ENCODE measurements at regions not wholly inside any gene's neighbourhood (a gene's known extent, or its start where the extent isn't known, plus 50 kb on each side); places are given as distances from the start of the nearest gene placed in this dataset.
"Not testable (repeated sequence)": the region's sequence is repeated elsewhere in the genome, so short reads cannot be mapped to it uniquely, and the experiment has no call there.

- no peak for DNase-seq (ENCODE audit: low spot score)
- intact Hi-C loops (cut with DNase I): loop anchor here in 1 of 2 donors (5.0 kb wide), 1 partner anchor 563 kb away; no protein-coding TSS in a partner anchor
Observed at GRCh38 chr5:25764733-25765132, 1120.0 kb upstream of the CDH10 start.

GRCh38 chr5:25763781-25764180 lies 1119.0 kb upstream of the CDH10 start:
- no peak for DNase-seq (ENCODE audit: low spot score)
- intact Hi-C loops (cut with DNase I): loop anchor here in 1 of 2 donors (5.0 kb wide), 1 partner anchor 564 kb away; no protein-coding TSS in a partner anchor

- intact Hi-C loops (cut with DNase I): no loop called here
- DNase-seq (ENCODE audit: low spot score): no peak
Observed at GRCh38 chr5:25754895-25755294, 1110.1 kb upstream of the CDH10 start.

- no peak for DNase-seq (ENCODE audit: low spot score)
- intact Hi-C loops (cut with DNase I): no loop called here
Observed at GRCh38 chr5:25744908-25745307, 1100.1 kb upstream of the CDH10 start.

- intact Hi-C loops (cut with DNase I): no loop called here
- DNase-seq (ENCODE audit: low spot score): no peak
Observed at GRCh38 chr5:25716680-25717079, 1071.9 kb upstream of the CDH10 start.

- intact Hi-C loops (cut with DNase I): no loop called here
Observed at GRCh38 chr5:25713259-25713658, 1068.5 kb upstream of the CDH10 start.

GRCh38 chr5:25707093-25707492 lies 1062.3 kb upstream of the CDH10 start:
- DNase-seq (ENCODE audit: low spot score): no peak
- intact Hi-C loops (cut with DNase I): no loop called here

More at GRCh38 chr5:25713259-25713658, 1068.5 kb upstream of the CDH10 start:
- no peak for DNase-seq (ENCODE audit: low spot score)

- no peak for DNase-seq (ENCODE audit: low spot score)
- intact Hi-C loops (cut with DNase I): no loop called here
Observed at GRCh38 chr5:25701936-25702335, 1057.2 kb upstream of the CDH10 start.

- no peak for DNase-seq (ENCODE audit: low spot score)
- intact Hi-C loops (cut with DNase I): no loop called here
Observed at GRCh38 chr5:25694801-25695200, 1050.0 kb upstream of the CDH10 start.

GRCh38 chr5:25688156-25688555 lies 1043.4 kb upstream of the CDH10 start:
- no peak for DNase-seq (ENCODE audit: low spot score)
- intact Hi-C loops (cut with DNase I): no loop called here

- intact Hi-C loops (cut with DNase I): no loop called here
- DNase-seq (ENCODE audit: low spot score): no peak
Observed at GRCh38 chr5:25669645-25670401, 1025.0 kb upstream of the CDH10 start.

- intact Hi-C loops (cut with DNase I): no loop called here
- DNase-seq (ENCODE audit: low spot score): no peak
Observed at GRCh38 chr5:25662610-25663009, 1017.8 kb upstream of the CDH10 start.

GRCh38 chr5:25650316-25650715 lies 1005.5 kb upstream of the CDH10 start:
- intact Hi-C loops (cut with DNase I); DNase-seq (ENCODE audit: low spot score): not testable (repeated sequence)

GRCh38 chr5:25649628-25650265 lies 1005.0 kb upstream of the CDH10 start:
- intact Hi-C loops (cut with DNase I): no loop called here
- DNase-seq (ENCODE audit: low spot score): no peak

- no peak for DNase-seq (ENCODE audit: low spot score)
- intact Hi-C loops (cut with DNase I): no loop called here
Observed at GRCh38 chr5:25646421-25647341, 1001.9 kb upstream of the CDH10 start.

- intact Hi-C loops (cut with DNase I): no loop called here
Observed at GRCh38 chr5:25641124-25641523, 996.3 kb upstream of the CDH10 start.

GRCh38 chr5:25619273-25619672 lies 974.5 kb upstream of the CDH10 start:
- no peak for DNase-seq (ENCODE audit: low spot score)
- intact Hi-C loops (cut with DNase I): no loop called here

More at GRCh38 chr5:25641124-25641523, 996.3 kb upstream of the CDH10 start:
- no peak for DNase-seq (ENCODE audit: low spot score)

GRCh38 chr5:25618821-25619220 lies 974.0 kb upstream of the CDH10 start:
- DNase-seq (ENCODE audit: low spot score): no peak
- intact Hi-C loops (cut with DNase I): no loop called here

GRCh38 chr5:25614466-25614865 lies 969.7 kb upstream of the CDH10 start:
- no peak for DNase-seq (ENCODE audit: low spot score)
- intact Hi-C loops (cut with DNase I): no loop called here

- intact Hi-C loops (cut with DNase I): no loop called here
- no peak for DNase-seq (ENCODE audit: low spot score)
Observed at GRCh38 chr5:25604681-25605080, 959.9 kb upstream of the CDH10 start.
